Stimulated activated CD4-positive, alpha-beta T cell treated with anti-CD3 and anti-CD28 coated beads, Interleukin-12 subunit alpha, Interleukin-12 subunit beta, amount 100 ng/mL, for 4 hours (primary cell): ENCODE measurements at regions not wholly inside any gene's neighbourhood (a gene's known extent, or its start where the extent isn't known, plus 50 kb on each side); places are given as distances from the start of the nearest gene placed in this dataset.

Source experiments
- DNase-seq: peaks from one replicate; pipeline ENCODE4 v3.0.0-alpha.2; 2020

DNA sequence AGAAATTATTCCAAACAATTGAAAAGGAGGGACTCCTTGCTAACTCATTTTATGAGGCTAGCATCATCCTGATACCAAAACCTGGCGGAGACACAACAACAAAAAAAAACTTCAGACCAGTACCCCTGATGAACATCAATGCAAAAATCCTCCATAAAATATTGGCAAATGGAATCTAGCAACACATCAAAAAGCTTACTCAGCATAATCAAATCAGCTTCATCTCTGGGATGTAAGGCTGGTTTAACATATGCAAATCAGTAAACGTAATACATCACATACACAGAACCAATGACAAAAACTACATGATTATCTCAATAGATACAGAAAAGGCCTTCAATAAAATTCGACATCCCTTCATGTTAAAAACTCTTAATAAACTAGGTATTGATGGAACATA is 440.1 kb downstream of the NUF2 start:
- no peak for DNase-seq

DNA sequence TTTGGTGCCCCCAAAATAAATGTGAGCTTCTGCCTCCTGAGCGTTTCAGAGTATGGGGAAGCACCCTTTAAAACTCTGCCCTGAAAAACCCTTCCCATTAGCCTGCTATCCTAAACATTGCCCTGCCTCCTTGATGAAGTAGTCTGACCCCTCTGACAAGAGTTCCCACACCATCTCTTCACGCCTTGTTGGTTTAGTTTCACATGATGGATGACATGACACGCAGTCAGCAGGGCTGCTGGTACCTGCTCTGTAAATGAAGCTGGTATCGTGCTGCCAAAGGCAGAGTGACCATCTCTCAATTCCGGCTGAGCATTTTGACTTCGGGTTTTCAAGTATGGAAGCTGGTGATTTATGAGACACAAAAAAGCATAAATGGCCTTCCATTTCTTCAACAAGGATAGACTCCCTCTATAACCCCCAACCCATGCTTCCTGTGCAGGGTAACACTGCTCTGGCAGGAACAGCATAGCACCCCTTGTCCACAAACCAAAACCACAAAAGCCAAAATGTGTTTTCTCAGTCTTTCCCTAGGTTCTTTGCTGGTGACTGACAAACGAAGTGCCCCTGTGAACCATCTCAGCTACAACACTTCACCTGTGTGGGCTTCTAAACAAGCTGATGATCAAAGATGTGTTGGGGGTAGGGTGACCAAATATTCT is 444.6 kb downstream of the NUF2 start:
- no peak for DNase-seq

DNA sequence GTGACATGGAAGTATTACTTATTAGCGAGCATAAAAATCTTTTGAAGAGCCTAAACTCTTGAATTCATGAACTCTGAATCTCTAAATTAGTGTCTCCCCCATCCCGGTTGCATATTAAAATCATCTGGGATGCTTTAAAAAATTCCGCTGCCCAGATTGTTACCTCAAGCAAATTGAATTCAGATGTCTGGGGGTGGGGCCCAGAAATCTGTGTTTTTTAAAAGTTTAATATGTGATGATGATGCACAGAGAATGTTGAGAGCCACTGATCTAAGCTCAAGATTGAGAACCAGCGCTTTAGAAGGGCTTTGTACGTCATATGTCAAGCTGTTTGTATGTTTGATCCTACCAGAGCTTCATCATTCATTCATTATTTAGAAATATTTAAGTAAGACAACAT is 446.8 kb downstream of the NUF2 start:
- no peak for DNase-seq

DNA sequence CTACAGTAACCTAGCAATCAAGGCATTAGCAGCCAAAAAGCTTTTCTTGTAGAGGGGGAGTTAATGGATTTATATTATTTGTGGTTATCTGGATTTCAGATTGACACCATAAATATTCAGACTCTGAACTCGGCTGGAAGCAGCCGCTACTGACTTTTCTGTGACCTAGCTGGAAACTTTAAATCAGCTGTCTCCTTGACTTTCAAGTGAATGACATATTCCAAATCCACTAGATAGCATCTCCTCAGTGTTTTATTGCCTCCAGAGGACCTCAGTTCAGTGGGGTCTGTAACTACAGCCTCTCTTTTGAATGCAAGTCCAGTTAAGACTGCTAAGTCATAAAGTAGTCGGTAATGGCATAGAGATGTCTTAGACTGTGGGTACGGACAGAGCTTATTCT is 448.5 kb downstream of the NUF2 start:
- no peak for DNase-seq

DNA sequence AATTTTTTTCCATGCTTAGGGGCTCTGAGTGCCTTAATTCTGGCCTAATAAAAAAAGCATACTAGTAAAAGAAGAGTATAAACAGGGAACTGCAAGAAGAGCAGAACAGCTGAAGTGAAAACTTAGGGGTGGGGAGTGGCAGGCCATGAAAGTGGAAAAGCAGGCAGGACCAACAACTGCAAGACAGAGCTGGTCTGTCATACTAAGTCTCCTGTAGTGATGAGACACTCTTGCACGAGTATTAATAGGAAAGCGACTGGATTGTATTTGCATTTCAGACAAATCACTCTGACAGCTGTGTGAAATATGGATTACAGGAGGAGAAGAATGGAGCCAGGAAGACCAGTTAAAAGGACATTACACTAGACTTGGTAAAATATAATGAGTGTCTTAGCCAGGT is 449.9 kb downstream of the NUF2 start:
- DNase-seq: no peak

DNA sequence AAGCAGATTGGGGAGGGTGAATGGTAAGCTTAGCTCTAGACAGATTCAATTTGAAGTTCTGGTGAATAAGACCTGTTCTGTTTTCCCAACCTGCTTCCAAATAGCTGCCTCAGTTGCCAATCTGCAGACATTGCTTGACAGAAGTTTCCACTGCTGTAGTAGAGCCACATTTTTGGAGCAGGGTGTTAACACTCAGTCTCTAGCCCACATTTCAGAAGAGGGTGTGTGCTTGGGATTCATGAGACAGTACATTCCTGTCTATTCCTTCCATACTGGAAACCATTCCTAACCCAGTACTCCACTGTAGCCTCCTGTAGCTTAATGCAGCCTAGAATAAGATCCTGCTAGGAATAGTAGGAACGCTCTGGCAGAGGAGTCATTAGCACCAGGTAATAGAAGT is 450.5 kb downstream of the NUF2 start:
- no peak for DNase-seq

DNA sequence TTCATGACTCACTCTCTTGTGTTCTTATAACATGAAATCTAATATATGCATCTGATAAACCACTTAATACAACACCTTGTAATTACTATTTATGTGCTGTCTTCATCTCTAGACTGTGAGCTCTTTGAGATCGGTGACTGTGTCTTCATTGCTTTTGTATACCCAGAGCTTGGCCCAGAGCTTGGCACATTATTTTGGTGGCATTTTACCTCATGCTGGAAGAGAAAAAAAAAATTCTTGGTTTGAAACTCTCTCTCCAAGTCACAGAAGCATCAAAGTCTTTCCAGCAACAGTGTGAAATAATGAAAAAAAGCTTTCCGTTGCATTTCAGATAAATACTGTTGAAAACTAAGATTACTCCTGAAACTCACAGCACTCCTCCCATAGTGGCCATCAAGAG is 451.6 kb downstream of the NUF2 start:
- DNase-seq: no peak

DNA sequence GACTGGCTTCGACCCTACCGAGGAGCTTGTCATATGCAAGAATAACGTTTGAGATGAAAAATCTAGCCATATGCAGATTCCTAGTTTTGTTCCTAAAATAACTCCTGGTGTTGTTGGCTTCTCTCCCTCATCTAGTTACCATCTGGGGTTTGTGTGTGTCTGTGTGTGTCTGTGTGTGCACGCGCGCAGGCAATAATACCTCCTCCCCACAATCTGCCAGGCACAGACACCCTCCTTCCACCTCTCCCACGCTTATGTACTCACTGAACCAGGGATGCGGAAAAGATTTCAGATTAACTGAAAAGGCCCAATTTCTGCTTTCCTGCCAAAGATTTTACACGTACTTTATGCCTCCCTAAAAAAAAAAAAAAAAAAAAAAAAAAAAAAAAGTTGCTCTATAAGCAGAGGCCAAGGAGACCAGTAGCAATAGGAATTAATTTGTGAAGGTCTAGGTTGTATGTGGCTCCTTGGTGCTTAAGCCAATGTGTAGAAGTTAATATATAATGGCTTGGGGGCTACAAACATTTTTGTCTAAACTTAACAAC is 452.7 kb downstream of the NUF2 start:
- no peak for DNase-seq

DNA sequence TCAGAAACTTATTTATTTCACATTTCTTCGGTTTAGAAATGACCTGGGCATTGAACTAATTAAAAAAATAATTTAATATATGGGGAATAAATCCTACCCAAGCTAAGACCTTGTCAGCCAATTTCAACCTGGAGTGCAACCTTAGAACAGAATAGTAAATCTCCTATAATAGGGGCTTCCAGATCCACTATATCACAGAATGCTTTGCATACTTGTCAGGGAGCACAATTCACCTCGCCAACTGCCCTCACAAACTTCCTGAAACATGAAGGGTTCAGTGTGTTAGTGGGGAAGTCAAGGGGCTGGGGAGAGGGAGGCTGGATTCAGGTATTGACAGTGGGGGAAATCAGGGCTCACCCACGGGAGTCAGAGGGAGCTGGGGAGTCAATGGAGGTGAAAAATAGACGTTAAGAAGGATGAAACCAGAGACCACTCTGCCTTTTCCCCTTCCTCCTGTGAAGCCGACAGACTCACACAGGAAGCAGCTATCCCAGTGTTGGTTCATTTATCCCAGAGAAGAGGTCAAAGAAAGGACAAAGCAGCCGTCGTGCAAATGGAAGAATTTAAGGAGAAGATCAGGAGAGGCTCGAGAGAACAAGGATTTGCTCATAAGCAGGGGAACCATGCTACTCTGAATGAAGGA is 453.3 kb downstream of the NUF2 start:
- DNase-seq: no peak

DNA sequence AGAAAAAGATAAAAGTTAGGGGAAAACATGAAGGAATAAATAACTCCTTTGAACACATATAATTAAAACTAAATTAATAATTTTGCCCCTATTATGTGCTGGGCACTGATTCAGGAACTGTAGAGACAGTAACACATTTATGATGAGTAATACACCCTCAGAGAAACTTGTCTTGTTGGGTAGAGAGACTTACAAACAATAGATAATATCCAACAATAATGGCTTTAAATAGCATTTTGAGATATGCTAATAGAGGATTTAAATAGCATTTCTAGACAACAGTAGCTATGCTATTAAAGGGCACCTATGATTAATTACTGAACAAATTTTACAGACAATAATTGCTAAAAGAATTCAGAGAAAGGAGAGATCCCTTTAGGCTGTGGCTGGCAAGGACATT is 455.5 kb downstream of the NUF2 start:
- no peak for DNase-seq

DNA sequence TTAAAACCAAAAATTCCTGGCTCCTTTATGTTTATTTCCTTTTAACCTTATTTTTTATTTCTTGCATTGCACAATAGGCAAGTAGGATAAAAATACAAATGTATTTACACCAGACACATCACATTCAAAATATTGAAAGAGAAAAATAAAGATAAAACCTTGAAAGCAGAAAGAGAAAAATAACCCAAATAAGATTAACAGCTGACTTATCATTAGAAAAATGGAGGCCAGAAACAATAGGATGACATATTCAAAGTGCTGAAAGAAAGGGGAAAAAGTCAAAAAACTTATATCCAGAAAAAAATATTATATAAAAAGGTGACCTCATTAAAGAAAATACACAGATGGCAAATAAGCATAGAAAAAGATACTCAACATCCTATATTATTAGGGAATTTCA is 459.4 kb downstream of the NUF2 start:
- no peak for DNase-seq

DNA sequence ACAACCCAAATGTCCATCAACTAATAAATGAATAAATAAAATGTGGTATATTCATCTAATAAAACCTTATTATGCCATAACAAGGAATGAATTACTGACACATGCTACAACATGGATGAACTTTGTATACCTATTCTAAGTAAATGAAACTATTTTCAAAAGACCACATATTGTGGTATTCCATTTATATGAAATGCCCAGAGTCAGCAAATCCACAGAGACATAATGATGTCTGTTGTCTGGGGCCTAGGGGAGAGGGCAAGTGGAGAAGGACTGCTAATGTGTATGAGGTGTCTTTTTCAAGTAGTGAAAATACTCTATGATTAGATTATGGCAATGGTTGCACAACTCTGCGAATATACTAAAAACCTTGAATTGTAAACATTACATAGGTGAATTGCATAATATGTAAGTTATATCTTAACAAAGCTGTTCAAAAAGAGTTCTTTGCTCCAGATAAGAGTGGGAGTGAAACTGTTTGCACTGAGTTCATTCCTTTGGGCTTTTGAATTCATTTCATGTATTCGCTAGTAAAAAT is 464.2 kb downstream of the NUF2 start:
- no peak for DNase-seq

DNA sequence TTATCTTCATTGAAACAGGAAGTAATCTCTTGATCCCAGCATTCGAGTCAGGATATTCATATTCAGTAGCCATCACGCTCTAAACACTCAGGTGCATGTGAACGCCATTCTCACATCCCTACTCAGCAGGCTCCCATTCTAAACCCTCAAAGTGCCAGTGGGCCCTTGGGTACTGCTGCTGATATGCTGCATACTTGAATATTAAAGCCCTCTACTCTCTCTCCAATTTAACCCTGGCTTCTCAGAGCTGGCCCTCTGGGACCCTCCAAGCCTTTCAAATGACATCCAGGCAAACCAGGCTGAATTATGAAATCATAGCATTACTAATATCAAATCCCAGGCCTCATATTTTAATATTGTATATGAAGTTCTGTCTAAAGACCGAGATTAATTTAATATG is 468.2 kb downstream of the NUF2 start:
- DNase-seq: no peak

DNA sequence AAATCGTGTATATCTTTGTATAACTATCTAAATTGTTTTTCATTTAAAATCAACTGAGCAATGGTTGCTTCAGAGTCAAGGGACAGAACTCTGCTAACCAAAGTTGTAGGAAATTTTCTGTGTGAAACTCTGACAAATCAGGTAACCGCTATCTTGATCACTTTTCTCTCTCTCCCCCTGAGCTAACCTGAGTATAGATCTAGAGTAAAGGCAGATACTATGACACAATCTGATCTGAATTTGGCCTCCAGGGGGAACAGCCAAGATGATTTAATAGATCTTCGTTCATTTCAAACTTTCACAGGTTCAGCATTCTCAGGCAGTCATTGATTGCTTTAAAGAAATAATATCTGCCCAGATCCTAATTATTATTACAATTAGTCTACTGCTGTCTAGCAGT is 472.8 kb downstream of the NUF2 start:
- no peak for DNase-seq

DNA sequence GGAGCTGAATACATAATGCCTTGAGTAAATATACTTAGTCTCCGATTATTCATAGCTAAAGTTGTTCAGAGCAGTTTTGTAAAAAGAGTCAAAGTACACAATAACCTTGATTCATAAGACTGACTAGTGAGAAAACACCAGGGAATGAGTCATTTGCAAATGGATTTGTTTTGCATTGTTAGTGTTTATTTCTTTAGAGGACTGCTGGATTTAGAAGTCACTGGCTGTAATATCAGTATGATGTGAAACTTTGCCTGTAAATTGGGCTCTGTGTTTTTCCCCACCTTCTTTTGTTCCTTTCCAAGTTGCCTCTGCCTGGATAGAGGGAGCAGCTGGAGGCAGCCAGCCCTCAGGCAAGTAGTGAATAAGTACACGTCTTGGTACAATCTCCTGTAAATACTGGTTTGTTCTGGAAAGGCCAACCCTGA is 474.7 kb downstream of the NUF2 start:
- no peak for DNase-seq

DNA sequence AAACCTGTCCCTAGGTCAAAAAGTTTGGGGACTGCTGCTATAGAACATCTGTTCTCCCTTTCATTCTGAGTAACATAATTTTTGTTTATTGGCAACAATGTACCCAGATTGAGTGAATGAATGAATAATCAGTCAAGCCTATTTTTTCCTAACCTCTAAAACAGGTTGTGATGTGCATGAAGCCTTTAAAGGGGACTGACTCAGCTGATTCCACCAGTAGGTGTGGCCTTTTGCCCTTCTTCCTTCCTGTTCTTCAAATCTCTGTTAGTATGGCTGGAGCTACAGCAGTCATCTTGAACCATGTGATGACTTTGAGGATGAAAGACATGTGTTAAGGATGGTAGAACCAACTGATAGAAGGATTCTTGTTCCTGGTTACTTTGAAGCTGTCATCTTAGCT is 476.1 kb downstream of the NUF2 start:
- no peak for DNase-seq

DNA sequence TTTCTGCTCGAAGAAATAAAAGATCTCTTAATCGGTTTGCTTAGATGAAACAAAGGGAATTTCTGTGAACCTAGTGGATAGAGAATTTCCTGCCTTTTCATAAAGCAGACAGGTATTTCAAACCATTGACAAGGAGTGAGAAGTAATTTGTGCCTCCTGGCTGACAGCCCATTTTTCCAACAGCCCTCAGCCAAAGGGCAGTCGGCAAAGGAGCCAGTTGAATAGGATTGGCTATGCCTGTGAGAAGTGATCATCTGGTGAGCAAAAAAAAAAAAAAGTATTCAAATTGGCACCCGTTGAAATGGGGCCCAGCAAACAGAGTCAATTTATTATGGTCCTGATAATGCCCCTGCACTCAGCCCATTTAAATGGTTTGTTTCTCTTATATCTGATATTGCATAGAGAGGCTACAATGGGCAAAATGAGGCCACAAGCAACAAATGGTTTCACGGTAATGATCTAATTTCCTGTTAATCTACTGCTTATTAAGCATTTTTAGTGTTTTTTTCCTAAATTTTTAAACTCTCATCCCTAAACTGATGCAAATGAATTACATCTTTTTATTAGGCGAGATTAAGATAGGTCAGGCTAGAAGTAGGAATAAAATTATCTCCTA is 477.5 kb downstream of the NUF2 start:
- DNase-seq: no peak

DNA sequence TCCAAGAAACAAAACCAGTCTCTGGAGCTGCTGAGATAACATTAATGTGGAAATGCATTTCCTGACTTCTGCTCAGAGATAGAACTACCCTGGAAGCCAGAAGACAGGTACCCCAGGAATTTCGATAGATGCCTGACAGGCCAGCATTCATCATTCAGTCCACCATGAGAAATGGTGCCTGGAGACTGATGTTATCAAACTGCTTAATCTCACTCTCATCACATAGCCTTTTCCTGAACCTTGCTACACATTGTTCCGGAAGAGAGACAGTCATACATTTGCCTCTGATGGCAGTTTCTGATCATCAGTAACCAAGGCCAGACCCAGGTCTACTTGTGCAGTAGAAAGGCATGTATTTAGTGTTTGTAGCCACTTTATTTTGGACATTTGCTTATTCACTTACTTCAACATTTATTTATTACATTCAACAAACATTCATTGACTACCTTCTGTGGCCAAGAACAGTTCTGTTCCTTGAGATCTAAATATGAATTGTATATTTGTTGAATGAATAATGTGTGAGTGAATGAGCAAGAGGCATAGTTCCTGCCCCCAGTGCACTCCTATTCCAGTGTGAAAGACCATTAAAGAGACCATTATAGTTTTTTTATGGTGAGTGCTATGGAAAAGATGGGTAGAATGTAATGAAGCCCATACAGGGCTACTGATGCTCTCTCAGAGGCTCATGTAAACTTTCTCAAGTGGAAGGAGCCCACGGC is 485.7 kb downstream of the NUF2 start:
- DNase-seq: no peak

DNA sequence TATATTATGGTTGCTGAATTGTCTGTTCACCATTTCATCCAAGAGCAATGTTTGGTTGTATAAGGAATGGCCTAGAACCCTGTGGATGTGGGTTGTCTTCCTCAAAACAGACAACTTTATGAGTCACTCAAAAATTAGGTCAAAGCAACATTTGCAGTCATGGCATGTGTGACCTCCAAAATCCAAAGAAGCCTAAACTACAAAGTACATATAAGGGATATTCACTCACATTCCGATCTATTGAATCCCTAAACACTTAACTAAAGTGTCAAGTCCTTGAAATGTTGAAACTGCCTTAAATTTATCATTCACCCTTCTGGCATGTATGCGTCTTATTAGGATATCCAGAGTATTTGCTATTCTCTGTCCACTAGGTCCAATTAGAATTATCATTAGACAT is 491.5 kb downstream of the NUF2 start:
- DNase-seq: no peak

DNA sequence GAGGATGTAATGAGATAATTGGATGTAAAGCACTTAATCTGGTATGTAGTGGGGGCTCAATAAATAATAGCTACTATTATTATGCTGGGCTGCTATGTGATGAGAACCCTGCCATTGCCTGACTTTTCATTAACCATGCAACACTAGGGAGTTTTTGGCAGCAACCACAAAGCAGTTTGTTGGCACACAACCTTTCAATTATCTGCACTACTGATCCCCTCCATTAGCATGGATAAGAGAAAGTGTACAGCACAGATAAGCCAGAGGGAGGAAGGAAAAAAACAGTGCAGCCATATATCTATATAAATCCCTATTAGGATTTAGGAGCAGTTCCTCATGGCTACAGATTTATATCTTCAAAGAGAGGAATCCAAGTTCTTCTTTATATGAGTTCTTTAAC is 498.5 kb downstream of the NUF2 start:
- no peak for DNase-seq

DNA sequence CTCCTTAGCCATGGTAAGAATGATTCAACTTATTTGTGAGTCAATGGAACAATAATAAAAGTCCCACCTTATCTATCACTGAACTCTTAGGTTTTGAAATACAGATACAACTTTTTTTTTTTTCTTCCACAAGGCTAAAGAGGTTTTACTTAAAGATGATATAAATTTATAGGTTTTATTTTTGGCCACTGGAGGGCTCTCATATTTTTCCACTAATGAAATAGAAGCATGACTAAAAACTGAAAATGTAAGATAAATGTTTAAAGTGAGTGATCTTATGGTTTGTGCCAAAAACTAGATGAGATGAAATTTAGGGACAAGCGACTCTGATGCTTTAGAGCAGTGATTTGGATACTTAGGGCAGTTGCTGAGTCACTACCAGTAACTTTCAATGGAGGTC is 499.0 kb downstream of the NUF2 start:
- no peak for DNase-seq

DNA sequence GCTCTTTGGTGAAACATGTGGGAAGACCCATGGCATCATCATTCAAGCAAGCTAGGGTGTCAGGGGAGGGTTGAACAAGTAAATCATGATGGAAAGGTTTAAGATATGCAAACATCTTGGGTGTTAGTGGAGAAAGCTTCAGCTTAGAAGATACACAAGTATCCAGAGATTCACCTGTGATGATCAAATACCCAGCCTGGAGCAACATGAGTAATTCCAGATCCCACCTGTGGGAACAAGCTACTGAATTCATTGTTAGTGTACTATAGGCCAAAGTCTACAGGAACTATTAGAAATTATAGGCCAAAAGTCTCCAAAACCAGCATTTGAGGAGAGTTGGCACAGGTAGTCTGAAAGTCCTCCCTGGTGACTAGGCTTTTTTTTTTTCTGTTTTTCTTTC is 499.9 kb downstream of the NUF2 start:
- no peak for DNase-seq

DNA sequence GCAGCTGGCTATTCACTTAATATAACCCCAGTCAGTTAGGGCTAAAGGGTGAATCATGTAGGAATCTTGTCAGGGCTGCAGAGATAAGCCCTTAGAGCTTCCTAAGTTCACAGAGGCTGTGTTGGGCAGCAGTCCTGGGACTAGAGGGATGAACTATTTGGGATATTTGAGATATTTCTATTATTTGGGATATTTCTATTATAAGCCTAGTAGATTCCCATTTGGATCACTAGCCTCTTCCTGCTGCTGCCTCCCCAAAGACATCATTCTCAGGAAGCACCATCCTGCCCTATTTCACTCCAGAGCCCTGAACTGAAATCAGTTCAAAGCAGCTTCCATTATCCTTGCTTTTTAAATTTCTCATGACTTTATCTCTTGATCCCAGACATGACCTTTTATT is 501.3 kb downstream of the NUF2 start:
- no peak for DNase-seq

DNA sequence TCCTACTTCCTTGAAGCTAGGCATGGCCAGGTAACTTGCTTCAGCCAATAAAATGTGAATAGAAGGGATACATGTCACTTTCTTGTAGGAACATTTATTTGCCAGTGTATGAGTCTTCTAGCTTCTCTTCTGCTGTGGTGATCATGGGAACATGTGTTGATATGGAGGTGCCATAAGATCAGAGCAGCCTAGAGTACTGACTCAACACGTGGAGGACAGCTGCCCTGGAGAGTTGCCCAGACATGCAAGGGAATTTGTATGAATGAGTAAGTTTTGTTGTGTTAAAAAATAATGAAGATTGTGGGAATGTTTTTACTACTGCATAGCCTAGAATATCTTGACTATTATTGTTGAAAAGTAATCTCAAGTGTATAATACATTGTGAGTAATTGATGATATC is 502.3 kb downstream of the NUF2 start:
- DNase-seq: no peak
